HG03139 (cell line): ENCODE measurements at regions not wholly inside any gene's neighbourhood (a gene's known extent, or its start where the extent isn't known, plus 50 kb on each side); places are given as distances from the start of the nearest gene placed in this dataset.
"Not testable (repeated sequence)": the region's sequence is repeated elsewhere in the genome, so short reads cannot be mapped to it uniquely, and the experiment has no call there.

Experiments used
- ATAC-seq: cut with Tn5 transposase; IDR thresholded peaks from one replicate; pipeline ENCODE4 v1.9.1; 2021; ENCODE audit not compliant: unreplicated experiment

- no peak for ATAC-seq
Measured at GRCh38 chr10:78465431-78465830, 431.8 kb downstream of the RPS24 start.

- no peak for ATAC-seq
Measured at GRCh38 chr10:78467496-78468106, 433.9 kb downstream of the RPS24 start.

GRCh38 chr10:78468731-78469130 lies 435.1 kb downstream of the RPS24 start:
- ATAC-seq: not testable (repeated sequence)

- ATAC-seq: no peak
Measured at GRCh38 chr10:78470267-78471103, 436.8 kb downstream of the RPS24 start.

DNA sequence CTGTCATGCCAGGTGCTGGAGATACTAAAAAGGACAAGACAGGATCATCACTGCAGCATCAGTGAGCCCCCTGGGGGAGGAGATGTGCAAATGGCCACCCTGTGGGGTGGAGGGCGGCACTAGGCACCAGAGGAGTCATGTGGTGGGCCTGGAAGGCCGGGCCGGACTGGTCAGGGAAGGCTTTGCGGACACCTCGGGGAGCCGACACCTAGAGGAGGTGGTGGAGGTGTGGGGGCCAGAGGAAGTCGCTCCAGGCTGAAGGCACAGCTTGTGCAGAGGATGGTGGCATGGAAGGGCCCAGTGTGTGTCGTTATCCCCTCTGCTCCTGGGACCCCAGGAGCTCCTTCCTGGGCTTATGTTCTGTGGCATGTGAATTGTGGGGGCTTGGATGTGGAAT lies 437.7 kb downstream of the RPS24 start:
- no peak for ATAC-seq

GRCh38 chr10:78471723-78472550 lies 438.3 kb downstream of the RPS24 start:
- ATAC-seq: no peak

GRCh38 chr10:78472551-78472890 lies 438.9 kb downstream of the RPS24 start:
- no peak for ATAC-seq

- ATAC-seq: no peak
Measured at GRCh38 chr10:78473006-78473405, 439.3 kb downstream of the RPS24 start.

GRCh38 chr10:78474743-78475142 lies 441.1 kb downstream of the RPS24 start:
- ATAC-seq: no peak

DNA sequence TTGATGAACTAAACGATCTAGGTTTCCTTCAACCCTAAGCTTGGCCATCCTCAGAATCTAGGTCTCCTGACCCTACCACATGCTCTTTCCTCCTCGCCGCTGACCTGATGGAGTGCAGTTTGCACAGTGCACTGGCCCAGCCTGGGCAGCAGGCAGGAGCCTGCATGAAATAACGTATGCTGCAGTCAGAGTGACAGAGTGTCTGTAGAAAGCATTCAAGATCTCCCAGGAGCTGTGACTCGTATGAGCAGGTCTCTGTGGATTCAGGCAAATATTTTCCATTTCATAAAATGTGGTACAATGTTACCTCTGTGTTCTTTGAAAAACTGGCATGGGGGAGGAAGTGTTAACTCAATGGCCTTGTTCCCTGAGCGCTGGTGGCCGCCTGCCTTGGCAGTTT lies 441.8 kb downstream of the RPS24 start:
- no peak for ATAC-seq

- no peak for ATAC-seq
Measured at GRCh38 chr10:78476156-78476555, 442.5 kb downstream of the RPS24 start.

DNA sequence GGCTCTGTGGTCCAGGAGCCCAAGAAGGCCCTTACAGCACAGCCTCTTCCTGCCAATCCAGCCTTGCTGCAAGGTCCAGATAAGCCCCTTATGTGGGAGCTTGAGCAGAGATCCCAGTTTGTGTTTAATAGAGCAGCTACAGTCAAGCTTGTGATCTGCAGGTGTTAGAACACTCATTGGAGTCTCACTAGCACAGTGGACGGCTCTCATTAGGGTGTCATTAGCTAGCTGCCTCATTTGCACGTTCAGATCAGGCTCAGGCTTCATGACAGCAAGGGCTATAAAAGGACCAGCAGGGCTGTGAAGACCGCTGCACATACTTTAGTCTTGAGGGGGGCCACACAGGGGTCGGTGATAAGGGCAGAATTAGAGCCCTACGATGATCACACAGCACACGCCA lies 443.2 kb downstream of the RPS24 start:
- ATAC-seq: no peak

DNA sequence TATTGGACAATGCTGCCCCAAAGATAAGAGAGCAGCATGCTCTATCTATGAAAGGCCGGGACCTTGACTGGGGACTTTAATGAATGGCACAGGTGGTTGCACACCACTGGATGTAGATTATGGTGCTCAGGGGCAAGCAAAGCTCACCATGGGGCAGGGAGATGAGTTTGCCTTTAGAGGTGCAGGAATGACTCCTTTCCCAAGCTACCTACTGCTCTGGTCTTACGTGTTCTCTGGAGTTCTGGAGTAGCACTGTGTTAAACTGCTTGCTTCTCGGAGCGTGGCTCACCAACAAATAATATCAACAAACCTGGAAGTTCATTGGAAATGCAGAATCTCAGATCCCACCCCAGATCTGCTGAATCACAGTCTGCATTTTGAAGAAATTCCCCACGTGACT lies 445.3 kb downstream of the RPS24 start:
- no peak for ATAC-seq

DNA sequence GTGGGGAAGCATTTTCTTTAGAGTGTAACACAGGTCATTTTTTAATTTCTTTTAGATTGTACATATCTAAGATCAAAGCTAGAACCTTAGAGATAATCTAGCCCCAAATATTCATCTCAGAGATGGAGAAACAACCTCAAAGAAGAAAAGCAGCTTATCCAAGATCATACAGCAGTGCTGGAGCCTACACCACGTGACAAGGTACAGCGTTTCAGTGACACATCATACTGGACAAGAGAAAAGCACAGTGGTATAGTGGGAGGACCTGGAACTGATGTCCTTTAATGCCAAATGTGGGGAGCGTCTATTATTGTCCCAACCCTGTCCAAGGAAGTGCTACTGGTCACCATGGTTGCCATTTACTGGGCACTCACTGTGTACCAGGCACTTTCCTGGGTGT lies 445.8 kb downstream of the RPS24 start:
- ATAC-seq: no peak

DNA sequence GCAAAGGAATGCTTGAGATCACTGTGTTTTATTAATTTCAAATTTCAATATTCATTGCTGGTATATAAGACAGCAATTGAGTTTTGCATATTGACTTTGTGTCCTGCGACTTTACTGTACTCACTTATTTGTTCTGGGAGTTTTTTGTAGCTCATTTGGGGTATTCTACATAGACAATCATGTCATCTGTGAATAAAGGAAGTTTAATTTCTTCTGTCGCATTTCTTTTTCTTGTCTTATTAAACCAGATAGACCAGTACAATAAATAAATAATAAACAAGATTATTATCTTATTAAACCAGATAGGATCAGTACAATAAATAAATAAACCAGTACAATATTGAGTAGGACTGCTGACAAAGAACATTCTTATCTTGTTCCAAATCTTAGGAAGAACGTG lies 448.2 kb downstream of the RPS24 start:
- ATAC-seq: no peak

- no peak for ATAC-seq
Measured at GRCh38 chr10:78483641-78484040, 450.0 kb downstream of the RPS24 start.

DNA sequence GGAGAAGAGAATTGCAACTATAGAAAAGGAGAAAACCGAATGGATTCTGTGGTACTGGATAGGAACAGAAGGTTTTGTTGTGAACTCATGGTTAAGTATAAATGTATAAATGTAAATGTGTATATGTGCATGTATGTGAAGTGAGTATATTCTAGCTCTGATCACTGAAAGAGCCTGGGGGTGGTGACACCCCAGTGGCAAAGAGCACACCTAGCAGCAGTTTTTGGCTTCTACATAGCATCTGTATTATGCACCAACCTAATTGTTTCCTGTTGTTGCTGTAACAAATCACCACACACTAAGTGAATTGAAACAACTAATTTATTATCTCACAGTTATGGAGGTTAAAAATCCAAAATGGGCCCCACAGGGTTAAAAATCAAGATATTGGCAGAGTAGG lies 455.4 kb downstream of the RPS24 start:
- no peak for ATAC-seq

DNA sequence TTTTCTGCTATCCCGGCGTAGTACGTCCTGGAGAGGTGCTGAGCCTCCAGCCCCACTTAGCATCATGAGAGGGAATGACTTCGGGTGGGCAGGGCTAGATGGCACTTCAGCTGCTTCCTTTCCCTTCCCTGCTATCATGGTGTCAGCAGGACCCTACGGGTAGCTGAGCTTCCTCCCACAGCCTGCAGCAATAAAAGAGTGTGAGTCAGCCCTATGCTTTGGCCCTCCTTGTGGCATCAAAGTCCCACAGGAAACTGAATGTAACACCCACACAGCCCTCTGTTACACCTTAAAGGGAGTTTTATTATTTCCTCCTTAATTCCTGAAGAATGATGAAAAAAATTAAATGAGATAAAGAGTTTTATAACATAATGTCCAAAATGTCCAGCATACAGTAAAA lies 458.1 kb downstream of the RPS24 start:
- ATAC-seq: no peak

DNA sequence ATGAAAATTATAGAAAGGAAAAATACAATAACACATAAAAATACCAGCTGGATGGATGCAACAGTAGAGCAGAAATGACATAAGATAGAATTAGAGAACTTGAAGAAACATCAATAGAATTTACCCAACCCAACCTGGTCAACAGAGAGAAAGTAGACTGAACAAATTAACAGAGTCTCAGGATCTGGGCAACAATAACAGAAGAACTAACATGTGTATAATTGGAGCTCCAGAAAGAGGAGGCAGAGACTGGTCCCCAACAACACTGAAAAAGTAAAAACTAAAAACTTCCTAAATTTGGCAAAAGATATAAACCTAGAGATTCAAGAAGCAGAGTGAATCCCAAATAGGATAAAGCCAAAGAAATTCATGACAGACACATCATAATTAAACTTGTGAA lies 458.8 kb downstream of the RPS24 start:
- no peak for ATAC-seq

- no peak for ATAC-seq
Measured at GRCh38 chr10:78494179-78494578, 460.5 kb downstream of the RPS24 start.

GRCh38 chr10:78502210-78502936 lies 468.7 kb downstream of the RPS24 start:
- ATAC-seq: no peak
